ENCODE measurements at regions not wholly inside any gene's neighbourhood (a gene's known extent, or its start where the extent isn't known, plus 50 kb on each side); places are given as distances from the start of the nearest gene placed in this dataset.

DNA sequence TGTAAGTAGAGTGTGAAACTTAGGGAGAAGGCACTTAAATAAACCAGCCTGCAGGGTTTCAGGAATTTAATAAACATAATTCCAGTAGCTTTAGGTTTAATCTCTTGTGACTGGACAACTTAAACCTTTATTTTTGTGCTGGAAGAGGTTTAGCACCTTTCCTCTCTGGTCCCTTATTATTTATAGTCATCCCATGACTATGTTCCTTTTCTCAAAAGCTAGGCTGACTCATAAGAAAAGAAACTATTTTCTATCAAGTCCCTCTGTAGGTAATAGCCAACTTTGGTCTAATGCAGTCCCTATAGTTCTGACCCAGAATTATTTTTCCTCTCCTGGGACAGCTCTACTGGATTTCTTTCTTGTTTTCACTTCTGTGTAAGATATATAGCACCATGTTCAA, 588.9 kb downstream of the NR2F1-AS1 start:
- TF ChIP-seq TAF1 (IDR thresholded peaks at IDR 0.05; ENCODE audit: low read depth) (no peak), CTCF (IDR thresholded peaks at IDR 0.05; ENCODE audit: poor library complexity, severe bottlenecking) (no peak), POLR2AphosphoS5 (IDR thresholded peaks at IDR 0.05) (no peak)
